HG03378 (cell line): ENCODE measurements at regions not wholly inside any gene's neighbourhood (a gene's known extent, or its start where the extent isn't known, plus 50 kb on each side); places are given as distances from the start of the nearest gene placed in this dataset.
A peak's percentile ranks its signal among the peaks of the same experiment; 100 is the strongest.

Source experiments
- ATAC-seq: cut with Tn5 transposase; IDR thresholded peaks from one replicate; pipeline ENCODE4 v1.9.1; 2021; ENCODE audit warnings: mild to moderate bottlenecking, moderate library complexity; ENCODE audit not compliant: unreplicated experiment

GRCh38 chr13:108156749-108157148, 58.6 kb downstream of the LIG4 start:
- ATAC-seq = no peak

GRCh38 chr13:108155185-108156106, 59.9 kb downstream of the LIG4 start:
- peak; percentile 57 for ATAC-seq

- no peak for ATAC-seq
These were observed 60.9 kb downstream of the LIG4 start for GRCh38 chr13:108154421-108154858.

GRCh38 chr13:108146642-108147041, 68.7 kb downstream of the LIG4 start:
- ATAC-seq = no peak

- ATAC-seq = no peak
These were observed 72.5 kb downstream of the LIG4 start for GRCh38 chr13:108142702-108143436.

- ATAC-seq = no peak
These were observed 78.2 kb downstream of the LIG4 start for GRCh38 chr13:108137176-108137575.

- no peak for ATAC-seq
These were observed 87.9 kb downstream of the LIG4 start for GRCh38 chr13:108127406-108127805.

- no peak for ATAC-seq
These were observed 89.3 kb downstream of the LIG4 start for GRCh38 chr13:108126056-108126455.

GRCh38 chr13:108121406-108121805, 93.9 kb downstream of the LIG4 start:
- ATAC-seq = no peak

GRCh38 chr13:108120856-108121255, 94.5 kb downstream of the LIG4 start:
- no peak for ATAC-seq

GRCh38 chr13:108120302-108120701, 95.0 kb downstream of the LIG4 start:
- ATAC-seq = no peak

GRCh38 chr13:108115738-108116137, 99.6 kb downstream of the LIG4 start:
- no peak for ATAC-seq

- ATAC-seq = no peak
These were observed 101.9 kb downstream of the LIG4 start for GRCh38 chr13:108113407-108113806.

- no peak for ATAC-seq
These were observed 110.6 kb downstream of the LIG4 start for GRCh38 chr13:108104736-108105135.

- ATAC-seq = no peak
These were observed 112.6 kb downstream of the LIG4 start for GRCh38 chr13:108102771-108103170.

GRCh38 chr13:108096301-108096915, 118.9 kb downstream of the LIG4 start:
- ATAC-seq = no peak

- ATAC-seq = no peak
These were observed 120.3 kb downstream of the LIG4 start for GRCh38 chr13:108095036-108095435.

- no peak for ATAC-seq
These were observed 121.7 kb downstream of the LIG4 start for GRCh38 chr13:108093616-108094015.

GRCh38 chr13:108087810-108088209, 127.5 kb downstream of the LIG4 start:
- ATAC-seq = no peak

GRCh38 chr13:108086678-108087077, 128.7 kb downstream of the LIG4 start:
- no peak for ATAC-seq

GRCh38 chr13:108084840-108085239, 130.5 kb downstream of the LIG4 start:
- no peak for ATAC-seq
